ENCODE measurements at regions not wholly inside any gene's neighbourhood (a gene's known extent, or its start where the extent isn't known, plus 50 kb on each side); places are given as distances from the start of the nearest gene placed in this dataset.

- TF ChIP-seq POLR2A (IDR thresholded peaks at IDR 0.05) = no peak
- TF ChIP-seq CTCF (IDR thresholded peaks at IDR 0.05) = no peak
These were observed 216.4 kb upstream of the FAT3 start for GRCh38 chr11:92008249-92008648.
